Thyroid gland (tissue), 4 donors: ENCODE measurements at regions not wholly inside any gene's neighbourhood (a gene's known extent, or its start where the extent isn't known, plus 50 kb on each side); places are given as distances from the start of the nearest gene placed in this dataset.
"Not testable (repeated sequence)": the region's sequence is repeated elsewhere in the genome, so short reads cannot be mapped to it uniquely, and the experiment has no call there.

Source experiments
- DNase-seq, 2 donors: peaks; one replicate each; pipeline ENCODE4 v3.0.0-alpha.2; 2019
- H3K27ac ChIP-seq, 3 donors: fragments of 200-600 bp; sonication (generic); 1 replicate in 2 of 3; 2 replicates in 1 of 3; pipeline ENCODE4 v1.5.1; 2016 to 2019; ENCODE audit warnings: mild to moderate bottlenecking in 1 of 3, moderate library complexity in 1 of 3
- H3K27me3 ChIP-seq: fragments of 200-600 bp; sonication (generic); one replicate; pipeline ENCODE4 v1.5.1; 2019
- H3K36me3 ChIP-seq, 2 donors: fragments of 200-600 bp; sonication (generic); one replicate each; pipeline ENCODE4 v1.5.1; 2016 to 2019
- H3K4me1 ChIP-seq, 2 donors: fragments of 200-600 bp; sonication (generic); one replicate each; pipeline ENCODE4 v1.5.1; 2017 to 2019
- H3K4me3 ChIP-seq, 3 donors: fragments of 200-600 bp; sonication (generic); replicated peaks in 1 of 3; 1 replicate in 2 of 3; 2 replicates in 1 of 3; pipeline ENCODE4 v1.5.1; 2016; ENCODE audit warnings: mild to moderate bottlenecking in 1 of 3
- H3K9me3 ChIP-seq: fragments of 200-600 bp; sonication (generic); one replicate; pipeline ENCODE4 v1.5.1; 2017
- POLR2A ChIP-seq, 2 donors: fragments of 450-650 bp; IDR thresholded peaks; one replicate each; pipeline ENCODE4 v1.6.1; 2017; ENCODE audit warnings: antibody characterized with exemption in 2 of 2, mild to moderate bottlenecking in 2 of 2, moderate library complexity in 1 of 2
- WGBS, 2 donors: methylation state at CpG; one replicate each; pipeline ENCODE4 v1.1.5; 2017; 5-methylcytosine and 5-hydroxymethylcytosine counted together
- intact Hi-C: fragments of 100-400 bp; cut with DNase I; formaldehyde crosslinking; loops from one replicate; pipeline ENCODE4 v1.15.1; 2023
- TF ChIP-seq, protein P1 (sequence below), 6 experiments: fragments of 200-600 bp in 3 of 6; fragments of 450-650 bp in 3 of 6; sonication (generic) in 3 of 6; IDR thresholded peaks; one replicate each; pipeline ENCODE4 v1.5.1; 2016 to 2019; ENCODE audit warnings: antibody characterized with exemption in 6 of 6, mild to moderate bottlenecking in 2 of 6, inconsistent platforms in 1 of 6, moderate library complexity in 1 of 6

DNA sequence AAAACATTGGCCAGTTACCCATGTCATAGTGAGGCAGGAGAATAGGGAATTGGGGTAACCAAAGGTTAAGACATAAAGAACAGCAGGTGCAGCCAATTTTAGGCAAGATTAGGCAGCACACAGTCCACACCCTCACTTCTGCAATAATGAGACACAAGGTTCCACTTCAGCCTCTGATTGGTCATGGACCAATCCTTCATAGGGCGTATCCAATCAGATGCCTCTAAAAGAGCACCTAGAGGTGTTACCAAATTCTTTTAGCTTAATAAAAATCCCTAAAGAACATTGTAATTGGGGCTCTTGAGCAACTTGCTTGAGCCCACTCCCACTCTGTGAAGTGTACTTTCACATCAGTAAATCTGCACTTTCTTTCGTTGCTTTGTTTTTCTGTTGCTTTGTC is 302.4 kb downstream of the PREX1 start:
- no peak for DNase-seq
- H3K27me3 ChIP-seq = no peaks in the 10 kb centered on the region
- H3K4me3 ChIP-seq = no peak overlapping the region
- H3K36me3 ChIP-seq = no peaks in the 10 kb centered on the region
- H3K9me3 ChIP-seq = no peaks in the 10 kb centered on the region
- intact Hi-C loops = no loop called here
- no peaks in the 10 kb centered on the region for H3K4me1 ChIP-seq
- no peak for TF ChIP-seq POLR2A (IDR thresholded peaks at IDR 0.05)
- TF ChIP-seq, protein P1, sequence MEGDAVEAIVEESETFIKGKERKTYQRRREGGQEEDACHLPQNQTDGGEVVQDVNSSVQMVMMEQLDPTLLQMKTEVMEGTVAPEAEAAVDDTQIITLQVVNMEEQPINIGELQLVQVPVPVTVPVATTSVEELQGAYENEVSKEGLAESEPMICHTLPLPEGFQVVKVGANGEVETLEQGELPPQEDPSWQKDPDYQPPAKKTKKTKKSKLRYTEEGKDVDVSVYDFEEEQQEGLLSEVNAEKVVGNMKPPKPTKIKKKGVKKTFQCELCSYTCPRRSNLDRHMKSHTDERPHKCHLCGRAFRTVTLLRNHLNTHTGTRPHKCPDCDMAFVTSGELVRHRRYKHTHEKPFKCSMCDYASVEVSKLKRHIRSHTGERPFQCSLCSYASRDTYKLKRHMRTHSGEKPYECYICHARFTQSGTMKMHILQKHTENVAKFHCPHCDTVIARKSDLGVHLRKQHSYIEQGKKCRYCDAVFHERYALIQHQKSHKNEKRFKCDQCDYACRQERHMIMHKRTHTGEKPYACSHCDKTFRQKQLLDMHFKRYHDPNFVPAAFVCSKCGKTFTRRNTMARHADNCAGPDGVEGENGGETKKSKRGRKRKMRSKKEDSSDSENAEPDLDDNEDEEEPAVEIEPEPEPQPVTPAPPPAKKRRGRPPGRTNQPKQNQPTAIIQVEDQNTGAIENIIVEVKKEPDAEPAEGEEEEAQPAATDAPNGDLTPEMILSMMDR (IDR thresholded peaks at IDR 0.05) = no peak
- no peak overlapping the region for H3K27ac ChIP-seq
- WGBS, 2 donors = 82 to 94% methylated on average over 2 of the region's 2 CpGs

DNA sequence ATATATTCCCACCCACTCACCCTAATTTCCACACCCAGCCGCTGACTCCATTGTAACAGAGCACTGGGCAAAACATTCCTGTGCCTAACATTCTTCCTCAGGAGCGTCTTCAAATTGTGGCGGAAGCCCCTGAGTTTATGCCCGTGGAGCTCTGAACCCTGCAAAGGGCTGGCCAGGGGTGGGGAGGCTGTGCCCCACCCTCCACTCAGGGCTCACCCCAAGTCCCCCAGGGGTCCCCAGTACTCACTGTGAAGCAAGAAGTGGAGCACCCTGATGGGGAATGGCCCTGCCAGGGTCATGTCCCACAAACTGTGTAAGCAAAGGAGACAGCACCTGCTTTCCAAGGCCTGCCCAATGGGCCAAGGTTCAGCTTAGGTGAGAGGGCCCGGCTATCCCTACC is 303.2 kb downstream of the PREX1 start:
- H3K9me3 ChIP-seq = no peaks in the 10 kb centered on the region
- WGBS, 2 donors = 88 to 92% methylated on average over 5 of the region's 5 CpGs
- no peaks in the 10 kb centered on the region for H3K4me1 ChIP-seq
- no peak overlapping the region for H3K27ac ChIP-seq
- no peaks in the 10 kb centered on the region for H3K36me3 ChIP-seq
- TF ChIP-seq, protein P1 (IDR thresholded peaks at IDR 0.05) = no peak
- TF ChIP-seq POLR2A (IDR thresholded peaks at IDR 0.05) = no peak
- intact Hi-C loops = no loop called here
- H3K4me3 ChIP-seq = no peak overlapping the region
- no peaks in the 10 kb centered on the region for H3K27me3 ChIP-seq
- DNase-seq = no peak

DNA sequence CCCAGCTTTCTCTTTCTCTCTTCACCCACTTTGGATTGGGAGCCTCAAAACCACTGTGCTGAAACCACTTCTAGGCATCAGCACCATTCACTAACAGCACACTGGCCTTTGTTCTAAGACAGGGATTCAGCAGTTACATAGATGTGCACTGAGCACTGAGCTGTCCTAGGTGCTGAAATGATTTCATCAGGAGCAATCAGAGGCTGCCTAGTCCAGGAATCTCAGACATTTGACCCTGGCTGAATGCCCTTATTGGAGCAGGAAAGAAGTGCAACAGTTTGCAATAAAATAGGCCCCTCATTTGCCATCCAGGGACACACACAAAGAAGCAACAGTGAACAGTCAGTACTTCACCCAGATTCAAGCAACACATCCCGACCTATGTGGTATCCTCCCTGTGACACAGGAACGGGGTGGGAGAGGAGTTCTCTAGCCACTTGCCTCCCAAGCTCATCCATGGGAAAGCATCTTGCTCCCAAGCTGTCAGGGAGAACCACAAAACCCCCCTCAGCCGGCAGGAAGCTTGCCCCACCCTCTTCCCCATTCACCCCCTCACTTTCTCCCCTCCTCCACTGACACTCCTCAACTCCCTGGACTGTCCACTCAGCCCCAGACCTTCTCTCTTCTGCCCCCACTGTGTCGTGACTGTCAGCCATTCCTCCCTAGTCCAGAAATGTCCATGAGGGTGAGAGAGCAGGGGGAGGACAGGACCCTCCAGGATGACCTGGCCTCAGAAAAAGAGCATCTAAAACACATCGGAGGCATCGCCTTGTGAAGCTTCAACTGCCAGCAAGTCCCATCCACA is 304.4 kb downstream of the PREX1 start:
- TF ChIP-seq POLR2A (IDR thresholded peaks at IDR 0.05) = no peak
- TF ChIP-seq, protein P1 (IDR thresholded peaks at IDR 0.05) = no peak
- peak; percentile 12 to 44 for DNase-seq
- H3K4me1 ChIP-seq = no peaks in the 10 kb centered on the region
- no peaks in the 10 kb centered on the region for H3K9me3 ChIP-seq
- H3K36me3 ChIP-seq = no peaks in the 10 kb centered on the region
- WGBS, 2 donors = 73 to 76% methylated on average over 6 of the region's 6 CpGs
- no peak overlapping the region for H3K27ac ChIP-seq
- intact Hi-C loops = no loop called here
- no peak overlapping the region for H3K4me3 ChIP-seq
- no peaks in the 10 kb centered on the region for H3K27me3 ChIP-seq

DNA sequence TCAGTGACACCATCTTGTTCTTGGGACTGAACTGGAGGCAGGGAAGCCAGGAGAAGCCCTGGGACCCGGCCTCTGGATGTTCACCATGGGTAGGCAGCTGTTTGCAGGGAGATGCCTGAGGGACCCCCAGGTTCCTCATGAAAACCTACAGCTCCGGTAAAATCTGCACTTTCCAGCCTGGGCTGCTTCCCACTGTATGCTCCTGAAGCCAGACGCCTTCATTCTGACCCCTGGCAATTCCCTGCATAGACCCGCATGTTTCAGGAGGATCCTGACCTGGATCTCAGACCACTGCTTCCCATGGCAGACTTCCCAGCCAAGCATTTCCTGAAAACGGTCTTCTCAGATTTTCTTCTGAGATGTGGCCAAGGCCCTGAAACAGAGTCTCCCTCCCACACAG is 306.7 kb downstream of the PREX1 start:
- Histone ChIP-seq H3K9me3 (no peaks in the 10 kb centered on the region), H3K27ac (no peak overlapping the region), H3K4me3 (no peak overlapping the region), H3K27me3 (no peaks in the 10 kb centered on the region), H3K36me3 (no peaks in the 10 kb centered on the region), H3K4me1 (no peaks in the 10 kb centered on the region)
- WGBS, 2 donors = 78 to 85% methylated on average over 5 of the region's 5 CpGs
- intact Hi-C loops = no loop called here
- no peak for DNase-seq
- TF ChIP-seq, protein P1 (IDR thresholded peaks at IDR 0.05) = no peak
- TF ChIP-seq POLR2A (IDR thresholded peaks at IDR 0.05) = no peak

DNA sequence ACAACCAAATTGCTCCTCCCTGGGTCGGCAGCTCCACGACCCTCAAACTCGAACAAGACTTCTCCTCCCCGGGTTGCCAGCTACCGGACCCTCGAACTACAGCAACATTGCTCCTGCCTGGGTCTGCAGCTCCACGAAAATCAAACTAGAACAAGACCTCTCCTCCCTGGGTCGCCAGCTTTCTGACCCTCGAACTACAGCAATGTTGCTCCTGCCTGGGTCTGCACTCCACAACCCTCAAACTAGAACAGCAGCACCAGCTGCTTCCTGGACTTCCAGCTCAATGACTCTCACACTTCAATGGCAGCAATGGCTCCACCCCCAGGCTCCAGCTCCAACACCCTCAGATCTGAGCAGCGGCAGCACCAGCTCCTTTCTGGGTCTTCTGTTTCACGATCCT is 311.6 kb downstream of the PREX1 start:
- WGBS, 2 donors = 49 to 51% methylated on average over 11 of the region's 11 CpGs
- H3K4me1 ChIP-seq, H3K4me3 ChIP-seq, H3K27me3 ChIP-seq, H3K36me3 ChIP-seq, intact Hi-C loops, H3K9me3 ChIP-seq, H3K27ac ChIP-seq: not testable (repeated sequence)
- peak; percentile 3 for DNase-seq

DNA sequence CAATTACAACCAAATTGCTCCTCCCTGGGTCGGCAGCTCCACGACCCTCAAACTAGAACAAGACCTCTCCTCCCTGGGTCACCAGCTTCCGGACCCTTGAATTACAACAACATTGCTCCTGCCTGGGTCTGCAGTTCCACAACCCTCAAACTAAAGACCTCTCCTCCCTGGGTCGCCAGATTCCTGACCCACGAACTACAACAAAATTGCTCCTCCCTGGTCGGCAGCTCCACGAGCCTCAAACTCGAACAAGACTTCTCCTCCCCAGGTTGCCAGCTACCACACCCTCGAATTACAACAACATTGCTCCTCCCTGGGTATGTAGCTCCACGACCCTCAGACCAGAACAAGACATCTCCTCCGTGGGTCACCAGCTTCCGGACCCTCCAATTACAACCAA is 313.2 kb downstream of the PREX1 start:
- H3K4me3 ChIP-seq, H3K27ac ChIP-seq, H3K4me1 ChIP-seq, DNase-seq, H3K27me3 ChIP-seq, H3K36me3 ChIP-seq, H3K9me3 ChIP-seq, intact Hi-C loops: not testable (repeated sequence)
- WGBS, 2 donors = 74 to 78% methylated on average over 7 to 10 of the region's 12 CpGs

DNA sequence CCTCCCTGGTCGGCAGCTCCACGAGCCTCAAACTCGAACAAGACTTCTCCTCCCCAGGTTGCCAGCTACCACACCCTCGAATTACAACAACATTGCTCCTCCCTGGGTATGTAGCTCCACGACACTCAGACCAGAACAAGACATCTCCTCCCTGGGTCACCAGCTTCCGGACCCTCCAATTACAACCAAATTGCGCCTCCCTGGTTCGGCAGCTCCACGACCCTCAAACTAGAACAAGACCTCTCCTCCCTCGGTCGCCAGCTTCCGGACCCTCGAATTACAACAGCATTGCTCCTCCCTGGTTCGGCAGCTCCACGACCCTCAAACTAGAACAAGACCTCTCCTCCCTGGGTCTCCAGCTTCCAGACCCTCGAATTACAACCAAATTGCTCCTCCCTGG is 315.3 kb downstream of the PREX1 start:
- H3K36me3 ChIP-seq, H3K9me3 ChIP-seq, H3K4me1 ChIP-seq, H3K4me3 ChIP-seq, DNase-seq, H3K27ac ChIP-seq, intact Hi-C loops, H3K27me3 ChIP-seq: not testable (repeated sequence)
- 85 to 92% methylated on average over 15 of the region's 16 CpGs for WGBS, 2 donors

DNA sequence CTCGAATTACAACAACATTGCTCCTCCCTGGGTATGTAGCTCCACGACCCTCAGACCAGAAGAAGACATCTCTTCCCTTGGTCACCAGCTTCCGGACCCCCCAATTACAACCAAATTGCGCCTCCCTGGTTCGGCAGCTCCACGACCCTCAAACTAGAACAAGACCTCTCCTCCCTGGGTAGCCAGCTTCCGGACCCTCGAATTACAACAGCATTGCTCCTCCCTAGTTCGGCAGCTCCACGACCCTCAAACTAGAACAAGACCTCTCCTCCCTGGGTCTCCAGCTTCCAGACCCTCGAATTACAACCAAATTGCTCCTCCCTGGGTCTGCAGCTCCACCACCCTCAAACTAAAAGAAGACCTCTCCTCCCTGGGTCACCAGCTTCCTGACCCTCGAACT is 322.7 kb downstream of the PREX1 start:
- H3K4me1 ChIP-seq, H3K9me3 ChIP-seq, H3K27ac ChIP-seq, H3K36me3 ChIP-seq, H3K27me3 ChIP-seq, H3K4me3 ChIP-seq, DNase-seq, intact Hi-C loops: not testable (repeated sequence)
- WGBS, 2 donors = 83 to 85% methylated on average over 12 of the region's 12 CpGs
